ENCODE measurements at regions not wholly inside any gene's neighbourhood (a gene's known extent, or its start where the extent isn't known, plus 50 kb on each side); places are given as distances from the start of the nearest gene placed in this dataset.

- Histone ChIP-seq H3K4me1 (no peaks in the 10 kb centered on the region), H3K27me3 (ENCODE audit: control insufficient read depth, insufficient read depth, low read length) (no peaks in the 10 kb centered on the region), H3K27ac (no peak overlapping the region), H3K9me3 (ENCODE audit: control insufficient read depth, low read length) (no peaks in the 10 kb centered on the region), H2AFZ (no peak overlapping the region), H3K79me2 (no peaks in the 10 kb centered on the region), H3K4me2 (ENCODE audit: low read length) (no peak overlapping the region), H3K4me3 (ENCODE audit: low read depth, low read length) (no peak overlapping the region), H3K36me3 (ENCODE audit: control insufficient read depth, insufficient read depth, low read length) (no peaks in the 10 kb centered on the region), H3K9ac (no peak overlapping the region)
- no peak for TF ChIP-seq CTCF (IDR thresholded peaks at IDR 0.05)
Observed at GRCh38 chr12:93153321-93153720, 224.2 kb upstream of the EEA1 start.

GRCh38 chr12:93154096-93154728, 223.5 kb upstream of the NUDT4 start:
- H3K9me3 ChIP-seq (ENCODE audit: control insufficient read depth, low read length) = no peaks in the 10 kb centered on the region
- H3K4me1 ChIP-seq = no peaks in the 10 kb centered on the region
- no peaks in the 10 kb centered on the region for H3K79me2 ChIP-seq
- no peak overlapping the region for H2AFZ ChIP-seq
- no peak overlapping the region for H3K27ac ChIP-seq
- H3K9ac ChIP-seq = no peak overlapping the region
- no peaks in the 10 kb centered on the region for H3K27me3 ChIP-seq (ENCODE audit: control insufficient read depth, insufficient read depth, low read length)
- TF ChIP-seq CTCF (IDR thresholded peaks at IDR 0.05) = no peak
- H3K36me3 ChIP-seq (ENCODE audit: control insufficient read depth, insufficient read depth, low read length) = no peaks in the 10 kb centered on the region
- H3K4me2 ChIP-seq (ENCODE audit: low read length) = no peak overlapping the region
- H3K4me3 ChIP-seq (ENCODE audit: low read depth, low read length) = no peak overlapping the region

- Histone ChIP-seq H3K4me2 (ENCODE audit: low read length) (no peak overlapping the region), H3K4me3 (ENCODE audit: low read depth, low read length) (no peak overlapping the region), H3K9me3 (ENCODE audit: control insufficient read depth, low read length) (no peaks in the 10 kb centered on the region), H3K4me1 (no peaks in the 10 kb centered on the region), H3K36me3 (ENCODE audit: control insufficient read depth, insufficient read depth, low read length) (no peaks in the 10 kb centered on the region), H3K79me2 (no peaks in the 10 kb centered on the region), H3K27ac (no peak overlapping the region), H3K9ac (no peak overlapping the region), H3K27me3 (ENCODE audit: control insufficient read depth, insufficient read depth, low read length) (no peaks in the 10 kb centered on the region), H2AFZ (no peak overlapping the region)
- TF ChIP-seq CTCF (IDR thresholded peaks at IDR 0.05) = no peak
Observed at GRCh38 chr12:93154753-93155480, 222.8 kb upstream of the NUDT4 start.

GRCh38 chr12:93156086-93156716, 221.5 kb upstream of the NUDT4 start:
- H2AFZ ChIP-seq = no peak overlapping the region
- H3K27ac ChIP-seq = no peak overlapping the region
- no peaks in the 10 kb centered on the region for H3K36me3 ChIP-seq (ENCODE audit: control insufficient read depth, insufficient read depth, low read length)
- no peak for TF ChIP-seq CTCF (IDR thresholded peaks at IDR 0.05)
- no peak overlapping the region for H3K4me3 ChIP-seq (ENCODE audit: low read depth, low read length)
- H3K4me2 ChIP-seq (ENCODE audit: low read length) = no peak overlapping the region
- no peaks in the 10 kb centered on the region for H3K79me2 ChIP-seq
- no peaks in the 10 kb centered on the region for H3K4me1 ChIP-seq
- H3K9me3 ChIP-seq (ENCODE audit: control insufficient read depth, low read length) = no peaks in the 10 kb centered on the region
- H3K27me3 ChIP-seq (ENCODE audit: control insufficient read depth, insufficient read depth, low read length) = no peaks in the 10 kb centered on the region
- H3K9ac ChIP-seq = no peak overlapping the region
